ENCODE measurements at regions not wholly inside any gene's neighbourhood (a gene's known extent, or its start where the extent isn't known, plus 50 kb on each side); places are given as distances from the start of the nearest gene placed in this dataset.

GRCh38 chr2:150126143-150126740, 361.2 kb downstream of the RND3 start:
- H3K27me3 ChIP-seq, result no peaks in the 10 kb centered on the region
- H3K4me3 ChIP-seq, result no peak overlapping the region
- DNase-seq, result no peak
- intact Hi-C loops (cut with DNase I), result no loop called here
- peak overlapping the region in 1 of 4 donors; percentile 4 for H3K27ac ChIP-seq
- no peaks in the 10 kb centered on the region for H3K36me3 ChIP-seq
- peaks cover 0 to 17% (median 6%) of the 10 kb centered on the region in 3 donors for H3K4me1 ChIP-seq
- H3K9me3 ChIP-seq, result no peaks in the 10 kb centered on the region
- 52 to 54% methylated on average over 7 of the region's 7 CpGs for WGBS, 2 donors
- TF ChIP-seq CTCF (IDR thresholded peaks at IDR 0.05), result no peak
- no peak for TF ChIP-seq POLR2A (IDR thresholded peaks at IDR 0.05)

- WGBS, 2 donors, result 52 to 64% methylated on average over 9 of the region's 9 CpGs
- no peak for DNase-seq
- no peak overlapping the region for H3K4me3 ChIP-seq
- H3K27ac ChIP-seq, result no peak overlapping the region
- H3K9me3 ChIP-seq, result no peaks in the 10 kb centered on the region
- intact Hi-C loops (cut with DNase I), result no loop called here
- TF ChIP-seq CTCF (IDR thresholded peaks at IDR 0.05) (no peak), POLR2A (IDR thresholded peaks at IDR 0.05) (no peak)
- H3K36me3 ChIP-seq, result no peaks in the 10 kb centered on the region
- peaks cover 0 to 17% (median 6%) of the 10 kb centered on the region in 3 donors for H3K4me1 ChIP-seq
- no peaks in the 10 kb centered on the region for H3K27me3 ChIP-seq
Measured at GRCh38 chr2:150125708-150126107, 361.8 kb downstream of the RND3 start.

- no peak for DNase-seq
- intact Hi-C loops (cut with DNase I), result no loop called here
- WGBS, 2 donors, result 76 to 93% methylated on average over 4 to 5 of the region's 5 CpGs
Measured at GRCh38 chr2:150125188-150125587, 362.3 kb downstream of the RND3 start.

GRCh38 chr2:150124739-150125138, 362.7 kb downstream of the RND3 start:
- no peaks in the 10 kb centered on the region for H3K9me3 ChIP-seq
- intact Hi-C loops (cut with DNase I), result no loop called here
- TF ChIP-seq CTCF (IDR thresholded peaks at IDR 0.05), result no peak
- TF ChIP-seq POLR2A (IDR thresholded peaks at IDR 0.05), result no peak
- no peak for DNase-seq
- no peak overlapping the region for H3K27ac ChIP-seq
- H3K4me1 ChIP-seq, result peaks cover 0 to 17% (median 6%) of the 10 kb centered on the region in 3 donors
- H3K4me3 ChIP-seq, result no peak overlapping the region
- no peaks in the 10 kb centered on the region for H3K36me3 ChIP-seq
- H3K27me3 ChIP-seq, result no peaks in the 10 kb centered on the region

More at GRCh38 chr2:150125188-150125587, 362.3 kb downstream of the RND3 start:
- no peak overlapping the region for H3K4me3 ChIP-seq
- H3K27me3 ChIP-seq, result no peaks in the 10 kb centered on the region
- TF ChIP-seq POLR2A (IDR thresholded peaks at IDR 0.05), result no peak
- no peak for TF ChIP-seq CTCF (IDR thresholded peaks at IDR 0.05)
- no peak overlapping the region for H3K27ac ChIP-seq
- peaks cover 0 to 17% (median 6%) of the 10 kb centered on the region in 3 donors for H3K4me1 ChIP-seq
- no peaks in the 10 kb centered on the region for H3K36me3 ChIP-seq
- H3K9me3 ChIP-seq, result no peaks in the 10 kb centered on the region

GRCh38 chr2:150122871-150123613, 364.4 kb downstream of the RND3 start:
- Histone ChIP-seq H3K27me3 (no peaks in the 10 kb centered on the region), H3K27ac (no peak overlapping the region), H3K36me3 (no peaks in the 10 kb centered on the region), H3K4me1 (peaks cover 0 to 17% (median 6%) of the 10 kb centered on the region in 3 donors), H3K9me3 (no peaks in the 10 kb centered on the region), H3K4me3 (no peak overlapping the region)
- intact Hi-C loops (cut with DNase I), result no loop called here
- no peak for DNase-seq
- TF ChIP-seq POLR2A (IDR thresholded peaks at IDR 0.05) (no peak), CTCF (IDR thresholded peaks at IDR 0.05) (no peak)
- 58 to 73% methylated on average over 2 of the region's 2 CpGs for whole genome bisulfite sequencing, 2 donors

Data from esophagus squamous epithelium (tissue), 5 donors.